Spinal cord (tissue), 9 donors: ENCODE measurements at regions not wholly inside any gene's neighbourhood (a gene's known extent, or its start where the extent isn't known, plus 50 kb on each side); places are given as distances from the start of the nearest gene placed in this dataset.

Experiments
- DNase-seq, 6 donors: peaks; one replicate each; pipeline versions ENCODE4 v3.0.0 to v3.0.0-alpha.2; 2013 to 2015; ENCODE audit warnings: low spot score in 6 of 6, low read depth in 4 of 6
- H3K27ac ChIP-seq: one replicate; pipeline ENCODE4 v1.5.1; 2013; ENCODE audit warnings: low read depth, low read length, control low read depth
- H3K27me3 ChIP-seq: one replicate; pipeline ENCODE4 v1.6.1; 2013; ENCODE audit warnings: low read length; ENCODE audit not compliant: control insufficient read depth, insufficient read depth
- H3K36me3 ChIP-seq: one replicate; pipeline ENCODE4 v1.6.1; 2013; ENCODE audit warnings: low read length; ENCODE audit not compliant: control insufficient read depth, insufficient read depth
- H3K4me1 ChIP-seq: one replicate; pipeline ENCODE4 v1.6.1; 2013; ENCODE audit warnings: low read length; ENCODE audit not compliant: control insufficient read depth, insufficient read depth
- H3K4me3 ChIP-seq: one replicate; pipeline ENCODE4 v1.5.1; 2013; ENCODE audit warnings: low read depth, low read length, control low read depth
- H3K9me3 ChIP-seq: one replicate; pipeline ENCODE4 v1.6.1; 2013; ENCODE audit warnings: low read length; ENCODE audit not compliant: control insufficient read depth, insufficient read depth
- WGBS: methylation state at CpG from one replicate; pipeline ENCODE4 v1.1.5; 2013; ENCODE audit warnings: missing lambda C conversion rate; ENCODE audit not compliant: insufficient coverage; 5-methylcytosine and 5-hydroxymethylcytosine counted together
- donor health status: healthy.

GRCh38 chr12:67450441-67450840 lies 181.3 kb downstream of the CAND1 start:
- Histone ChIP-seq H3K9me3 (no peaks in the 10 kb centered on the region), H3K4me3 (no peak overlapping the region), H3K4me1 (no peaks in the 10 kb centered on the region), H3K36me3 (no peaks in the 10 kb centered on the region), H3K27me3 (peaks cover 2% of the 10 kb centered on the region), H3K27ac (no peak overlapping the region)
- WGBS: 80% methylated on average over 1 of the region's 4 CpGs
- no peak for DNase-seq

GRCh38 chr12:67451206-67451605 lies 182.0 kb downstream of the CAND1 start:
- Histone ChIP-seq H3K27me3 (peaks cover 2% of the 10 kb centered on the region), H3K27ac (no peak overlapping the region), H3K9me3 (no peaks in the 10 kb centered on the region), H3K4me1 (no peaks in the 10 kb centered on the region), H3K36me3 (no peaks in the 10 kb centered on the region), H3K4me3 (no peak overlapping the region)
- 67% methylated on average over 4 of the region's 4 CpGs for WGBS
- no peak for DNase-seq

- WGBS: 100% methylated on average over 3 of the region's 7 CpGs
- peaks cover 3% of the 10 kb centered on the region for H3K4me1 ChIP-seq
- no peak overlapping the region for H3K4me3 ChIP-seq
- H3K36me3 ChIP-seq: no peaks in the 10 kb centered on the region
- H3K27me3 ChIP-seq: peaks cover 2% of the 10 kb centered on the region
- H3K27ac ChIP-seq: no peak overlapping the region
- H3K9me3 ChIP-seq: no peaks in the 10 kb centered on the region
- no peak for DNase-seq
Observed at GRCh38 chr12:67452119-67452805, 183.1 kb downstream of the CAND1 start.

- Histone ChIP-seq H3K9me3 (no peaks in the 10 kb centered on the region), H3K27ac (no peak overlapping the region), H3K36me3 (no peaks in the 10 kb centered on the region), H3K4me1 (peaks cover 3% of the 10 kb centered on the region), H3K27me3 (peaks cover 2% of the 10 kb centered on the region), H3K4me3 (no peak overlapping the region)
- 94% methylated on average over 2 of the region's 3 CpGs for WGBS
- no peak for DNase-seq
Observed at GRCh38 chr12:67453191-67453590, 184.0 kb downstream of the CAND1 start.

- H3K27me3 ChIP-seq: peaks cover 2% of the 10 kb centered on the region
- 77% methylated on average over 5 of the region's 6 CpGs for WGBS
Observed at GRCh38 chr12:67455236-67455635, 186.1 kb downstream of the CAND1 start.

GRCh38 chr12:67456431-67456901 lies 187.3 kb downstream of the CAND1 start:
- Histone ChIP-seq H3K4me1 (peaks cover 3% of the 10 kb centered on the region), H3K4me3 (no peak overlapping the region), H3K27ac (no peak overlapping the region), H3K9me3 (no peaks in the 10 kb centered on the region), H3K27me3 (peaks cover 2% of the 10 kb centered on the region), H3K36me3 (no peaks in the 10 kb centered on the region)
- peak in 5 of 6 donors; percentile 35 to 88 (median 46) for DNase-seq
- 25% methylated on average over 3 of the region's 3 CpGs for WGBS

More at GRCh38 chr12:67455236-67455635, 186.1 kb downstream of the CAND1 start:
- Histone ChIP-seq H3K4me1 (peaks cover 3% of the 10 kb centered on the region), H3K36me3 (no peaks in the 10 kb centered on the region), H3K9me3 (no peaks in the 10 kb centered on the region), H3K4me3 (no peak overlapping the region), H3K27ac (no peak overlapping the region)
- DNase-seq: no peak

GRCh38 chr12:67457136-67457535 lies 188.0 kb downstream of the CAND1 start:
- WGBS: no CpG with 5 or more reads among the region's 2 CpGs
- Histone ChIP-seq H3K4me3 (no peak overlapping the region), H3K36me3 (no peaks in the 10 kb centered on the region), H3K27ac (no peak overlapping the region), H3K4me1 (peaks cover 3% of the 10 kb centered on the region), H3K27me3 (peaks cover 2% of the 10 kb centered on the region), H3K9me3 (no peaks in the 10 kb centered on the region)
- DNase-seq: no peak

- H3K9me3 ChIP-seq: no peaks in the 10 kb centered on the region
- peaks cover 2% of the 10 kb centered on the region for H3K27me3 ChIP-seq
- H3K36me3 ChIP-seq: no peaks in the 10 kb centered on the region
- WGBS: 95% methylated on average over 6 of the region's 11 CpGs
- H3K4me3 ChIP-seq: no peak overlapping the region
- peaks cover 3% of the 10 kb centered on the region for H3K4me1 ChIP-seq
- DNase-seq: no peak
- H3K27ac ChIP-seq: no peak overlapping the region
Observed at GRCh38 chr12:67457778-67458665, 188.9 kb downstream of the CAND1 start.

GRCh38 chr12:67459173-67459572 lies 189.4 kb upstream of the DYRK2 start:
- no CpG with 5 or more reads among the region's 1 CpG for WGBS
- Histone ChIP-seq H3K9me3 (no peaks in the 10 kb centered on the region), H3K4me3 (no peak overlapping the region), H3K27me3 (no peaks in the 10 kb centered on the region), H3K4me1 (peaks cover 3% of the 10 kb centered on the region), H3K27ac (no peak overlapping the region), H3K36me3 (no peaks in the 10 kb centered on the region)
- no peak for DNase-seq
